Astrocyte (in vitro differentiated cells and primary cell): ENCODE measurements at regions not wholly inside any gene's neighbourhood (a gene's known extent, or its start where the extent isn't known, plus 50 kb on each side); places are given as distances from the start of the nearest gene placed in this dataset.

ENCODE experiments used
- DNase-seq: peaks from one replicate; pipeline ENCODE4 v3.0.0-alpha.2; 2010; ENCODE audit warnings: low read depth
- FAIRE-seq: peaks from 2 replicates; lab custom pipeline; 2011; peaks lifted over from hg19 to GRCh38; lab: Jason Lieb, UNC
- H2AFZ ChIP-seq: 2 replicates; pipeline ENCODE4 v1.6.0; 2012; ENCODE audit warnings: low read depth, low read length, inconsistent platforms
- H3K27ac ChIP-seq: 2 replicates; pipeline ENCODE4 v1.5.1; 2011; ENCODE audit warnings: low read depth, low read length, inconsistent platforms
- H3K27me3 ChIP-seq: 2 replicates; pipeline ENCODE4 v1.6.0; 2011; ENCODE audit warnings: low read length, inconsistent platforms; ENCODE audit not compliant: insufficient read depth
- H3K36me3 ChIP-seq: 2 replicates; pipeline ENCODE4 v1.5.1; 2011; ENCODE audit warnings: low read length, inconsistent platforms; ENCODE audit not compliant: insufficient read depth
- H3K4me1 ChIP-seq: 2 replicates; pipeline ENCODE4 v1.5.1; 2011; ENCODE audit warnings: low read length, inconsistent platforms; ENCODE audit not compliant: insufficient read depth
- H3K4me2 ChIP-seq: 2 replicates; pipeline ENCODE4 v1.6.0; 2012; ENCODE audit warnings: low read length, inconsistent platforms
- H3K4me3 ChIP-seq: 2 replicates; pipeline ENCODE4 v1.5.1; 2011; ENCODE audit warnings: low read depth, mild to moderate bottlenecking, low read length, inconsistent platforms; ENCODE audit not compliant: insufficient read depth
- H3K79me2 ChIP-seq: 2 replicates; pipeline ENCODE4 v1.6.0; 2012; ENCODE audit warnings: mild to moderate bottlenecking, low read length, inconsistent platforms; ENCODE audit not compliant: insufficient read depth
- H3K9ac ChIP-seq: 2 replicates; pipeline ENCODE4 v1.6.0; 2012; ENCODE audit warnings: mild to moderate bottlenecking, low read length, inconsistent platforms
- H3K9me3 ChIP-seq: 2 replicates; pipeline ENCODE4 v1.5.1; 2012; ENCODE audit warnings: low read depth, mild to moderate bottlenecking, low read length, inconsistent platforms; ENCODE audit not compliant: insufficient read depth
- H4K20me1 ChIP-seq: 2 replicates; pipeline ENCODE4 v1.6.0; 2012; ENCODE audit warnings: low read length, inconsistent platforms; ENCODE audit not compliant: insufficient read depth
- H3K27ac Mint-ChIP-seq: one replicate; pipeline ENCODE4 v1.8.0; 2021; ENCODE audit warnings: mild to moderate bottlenecking, mixed read lengths; ENCODE audit not compliant: unreplicated experiment
- H3K27me3 Mint-ChIP-seq: one replicate; pipeline ENCODE4 v1.8.0; 2021; ENCODE audit warnings: low read depth, mixed read lengths; ENCODE audit not compliant: unreplicated experiment
- H3K36me3 Mint-ChIP-seq: one replicate; pipeline ENCODE4 v1.8.0; 2021; ENCODE audit warnings: low read depth, mixed read lengths; ENCODE audit not compliant: unreplicated experiment
- H3K4me1 Mint-ChIP-seq: one replicate; pipeline ENCODE4 v1.8.0; 2021; ENCODE audit warnings: low read depth, mixed read lengths; ENCODE audit not compliant: unreplicated experiment
- H3K4me3 Mint-ChIP-seq: one replicate; pipeline ENCODE4 v1.8.0; 2021; ENCODE audit warnings: mild to moderate bottlenecking, moderate library complexity, mixed read lengths; ENCODE audit not compliant: unreplicated experiment
- H3K9me3 Mint-ChIP-seq: one replicate; pipeline ENCODE4 v1.8.0; 2021; ENCODE audit warnings: mild to moderate bottlenecking, mixed read lengths; ENCODE audit not compliant: unreplicated experiment
- CTCF ChIP-seq: IDR thresholded peaks from 2 replicates; pipeline ENCODE4 v1.5.1; 2011; ENCODE audit warnings: low read depth, mild to moderate bottlenecking, inconsistent platforms, low read length, moderate library complexity; ENCODE audit not compliant: insufficient read depth
- EZH2 ChIP-seq: IDR thresholded peaks from 2 replicates; pipeline ENCODE4 v1.6.1; 2012; ENCODE audit warnings: mild to moderate bottlenecking, low read length, inconsistent platforms; ENCODE audit not compliant: insufficient read depth

GRCh38 chr12:125824276-125824675, 759.0 kb downstream of the AACS start:
- H3K27ac ChIP-seq = no peak overlapping the region
- H3K4me3 ChIP-seq = no peak overlapping the region
- peaks cover 9% of the 10 kb centered on the region for H3K9me3 ChIP-seq
- peak; percentile 65 for DNase-seq
- no peak overlapping the region for H3K4me2 ChIP-seq
- FAIRE-seq = no peak
- no peaks in the 10 kb centered on the region for H3K27me3 ChIP-seq
- no peak overlapping the region for H3K9ac ChIP-seq
- H3K79me2 ChIP-seq = no peaks in the 10 kb centered on the region
- H3K27ac Mint-ChIP-seq = no peak overlapping the region
- no peaks in the 10 kb centered on the region for H4K20me1 ChIP-seq
- no peak overlapping the region for H2AFZ ChIP-seq
- no peaks in the 10 kb centered on the region for H3K36me3 ChIP-seq
- H3K36me3 Mint-ChIP-seq = no peaks in the 10 kb centered on the region
- H3K4me3 Mint-ChIP-seq = no peak overlapping the region
- no peaks in the 10 kb centered on the region for H3K4me1 ChIP-seq
- H3K9me3 Mint-ChIP-seq = peaks cover 2% of the 10 kb centered on the region
- TF ChIP-seq CTCF = no peak
- TF ChIP-seq EZH2 = no peak
- H3K4me1 Mint-ChIP-seq = no peaks in the 10 kb centered on the region
- no peaks in the 10 kb centered on the region for H3K27me3 Mint-ChIP-seq

DNA sequence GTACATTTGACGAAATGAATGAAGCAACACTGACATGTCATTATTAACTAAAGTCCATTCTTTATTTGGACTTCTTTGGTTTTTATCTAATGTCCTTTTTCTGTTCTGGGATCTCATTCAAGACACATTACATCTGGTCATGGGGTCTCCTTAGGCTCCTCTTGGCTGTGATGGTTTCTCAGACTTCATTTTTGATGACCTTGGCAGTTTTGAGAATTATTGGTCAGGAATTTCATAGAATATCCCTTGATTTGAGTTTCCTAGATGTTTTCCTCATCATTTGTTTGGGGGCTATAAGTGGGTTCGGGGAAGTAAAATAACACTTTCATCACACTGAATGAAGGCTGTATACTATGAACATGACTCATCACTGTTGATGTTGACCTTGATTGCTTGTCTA, 770.6 kb downstream of the AACS start:
- FAIRE-seq = no peak

More for the DNA sequence above, 770.6 kb downstream of the AACS start:
- H3K27ac ChIP-seq = no peak overlapping the region
- H3K36me3 ChIP-seq = no peaks in the 10 kb centered on the region
- Mint-ChIP-seq H3K27ac (no peak overlapping the region), H3K36me3 (no peaks in the 10 kb centered on the region), H3K4me1 (no peaks in the 10 kb centered on the region), H3K27me3 (no peaks in the 10 kb centered on the region), H3K4me3 (no peak overlapping the region), H3K9me3 (peaks cover 3% of the 10 kb centered on the region)
- H3K4me3 ChIP-seq = no peak overlapping the region
- DNase-seq = no peak
- no peaks in the 10 kb centered on the region for H3K4me1 ChIP-seq
- no peak overlapping the region for H3K4me2 ChIP-seq
- H3K27me3 ChIP-seq = no peaks in the 10 kb centered on the region
- no peaks in the 10 kb centered on the region for H3K9me3 ChIP-seq
- H3K79me2 ChIP-seq = no peaks in the 10 kb centered on the region
- H2AFZ ChIP-seq = no peak overlapping the region
- no peaks in the 10 kb centered on the region for H4K20me1 ChIP-seq
- TF ChIP-seq EZH2 = no peak
- no peak for TF ChIP-seq CTCF
- no peak overlapping the region for H3K9ac ChIP-seq
